SH-SY5Y (cell line): ENCODE measurements at regions not wholly inside any gene's neighbourhood (a gene's known extent, or its start where the extent isn't known, plus 50 kb on each side); places are given as distances from the start of the nearest gene placed in this dataset.

Experiments used
- GATA2 ChIP-seq: IDR thresholded peaks from 2 replicates; pipeline ENCODE4 v1.6.1; 2011; ENCODE audit warnings: mild to moderate bottlenecking, low read depth, low read length
- GATA3 ChIP-seq: IDR thresholded peaks from 2 replicates; pipeline ENCODE4 v1.6.1; 2011; ENCODE audit warnings: low read depth, mild to moderate bottlenecking, low read length, moderate library complexity

GRCh38 chr2:8447610-8448221, 234.1 kb upstream of the ID2 start:
- TF ChIP-seq GATA2 (no peak), GATA3 (no peak)

GRCh38 chr2:8448824-8449556, 232.9 kb upstream of the ID2 start:
- TF ChIP-seq GATA2 (peak; percentile 44; the same call in 1 of the 2 replicates), GATA3 (no peak)

GRCh38 chr2:8451273-8451672, 230.6 kb upstream of the ID2 start:
- no peak for TF ChIP-seq GATA3
- no peak for TF ChIP-seq GATA2

GRCh38 chr2:8452296-8452695, 229.6 kb upstream of the ID2 start:
- no peak for TF ChIP-seq GATA3
- no peak for TF ChIP-seq GATA2

- TF ChIP-seq GATA2 = no peak
- TF ChIP-seq GATA3 = no peak
Observed at GRCh38 chr2:8452979-8453903, 228.6 kb upstream of the ID2 start.

- TF ChIP-seq GATA3 = no peak
- no peak for TF ChIP-seq GATA2
Observed at GRCh38 chr2:8453904-8454302, 228.0 kb upstream of the ID2 start.

- TF ChIP-seq GATA3 (no peak), GATA2 (no peak)
Observed at GRCh38 chr2:8454797-8455196, 227.1 kb upstream of the ID2 start.

GRCh38 chr2:8455236-8456150, 226.4 kb upstream of the ID2 start:
- TF ChIP-seq GATA3 = no peak
- no peak for TF ChIP-seq GATA2

- no peak for TF ChIP-seq GATA3
- TF ChIP-seq GATA2 = no peak
Observed at GRCh38 chr2:8456151-8457091, 225.4 kb upstream of the ID2 start.

- TF ChIP-seq GATA2 = no peak
- no peak for TF ChIP-seq GATA3
Observed at GRCh38 chr2:8457092-8457481, 224.8 kb upstream of the ID2 start.

GRCh38 chr2:8457699-8458502, 224.0 kb upstream of the ID2 start:
- TF ChIP-seq GATA2 (no peak), GATA3 (no peak)
